Skeletal muscle tissue (tissue), 3 donors: ENCODE measurements at regions not wholly inside any gene's neighbourhood (a gene's known extent, or its start where the extent isn't known, plus 50 kb on each side); places are given as distances from the start of the nearest gene placed in this dataset.

Source experiments
- H3K27ac ChIP-seq: one replicate; pipeline ENCODE4 v1.7.0; 2013; ENCODE audit warnings: mild to moderate bottlenecking, low read depth, low read length, inconsistent platforms
- H3K27me3 ChIP-seq, 3 donors: one replicate each; pipeline ENCODE4 v1.7.0; 2013; ENCODE audit warnings: low read length in 3 of 3; ENCODE audit not compliant: control insufficient read depth in 3 of 3, insufficient read depth in 3 of 3
- H3K36me3 ChIP-seq, 3 donors: one replicate each; pipeline ENCODE4 v1.7.0; 2013; ENCODE audit warnings: low read length in 3 of 3; ENCODE audit not compliant: control insufficient read depth in 3 of 3, insufficient read depth in 3 of 3
- H3K4me1 ChIP-seq, 3 donors: one replicate each; pipeline ENCODE4 v1.7.0; 2013; ENCODE audit warnings: low read length in 3 of 3, mild to moderate bottlenecking in 3 of 3; ENCODE audit not compliant: control insufficient read depth in 3 of 3, insufficient read depth in 3 of 3
- H3K4me3 ChIP-seq, 3 donors: one replicate each; pipeline ENCODE4 v1.7.0; 2013; ENCODE audit warnings: low read length in 3 of 3
- H3K9ac ChIP-seq, 3 donors: one replicate each; pipeline ENCODE4 v1.7.0; 2013; ENCODE audit warnings: low read length in 3 of 3, mild to moderate bottlenecking in 3 of 3, moderate library complexity in 2 of 3, low read depth in 1 of 3
- H3K9me3 ChIP-seq, 3 donors: one replicate each; pipeline ENCODE4 v1.7.0; 2013; ENCODE audit warnings: low read length in 3 of 3; ENCODE audit not compliant: control insufficient read depth in 3 of 3
- donor health status: Osteomylitis.

- Histone ChIP-seq H3K9me3 (no peaks in the 10 kb centered on the region), H3K9ac (no peak overlapping the region), H3K4me1 (peaks cover 0 to 5% (median 3%) of the 10 kb centered on the region in 3 donors), H3K4me3 (no peak overlapping the region), H3K27ac (no peak overlapping the region), H3K36me3 (no peaks in the 10 kb centered on the region), H3K27me3 (no peaks in the 10 kb centered on the region)
Observed at GRCh38 chr6:164168595-164168994, 754.1 kb downstream of the QKI start.

GRCh38 chr6:164167873-164168405, 753.4 kb downstream of the QKI start:
- peaks cover 0 to 5% (median 3%) of the 10 kb centered on the region in 3 donors for H3K4me1 ChIP-seq
- no peaks in the 10 kb centered on the region for H3K9me3 ChIP-seq
- no peak overlapping the region for H3K27ac ChIP-seq
- H3K9ac ChIP-seq: no peak overlapping the region
- H3K4me3 ChIP-seq: no peak overlapping the region
- H3K27me3 ChIP-seq: no peaks in the 10 kb centered on the region
- H3K36me3 ChIP-seq: no peaks in the 10 kb centered on the region

- no peaks in the 10 kb centered on the region for H3K27me3 ChIP-seq
- H3K9me3 ChIP-seq: no peaks in the 10 kb centered on the region
- no peaks in the 10 kb centered on the region for H3K36me3 ChIP-seq
- H3K4me1 ChIP-seq: peaks cover 0 to 5% (median 3%) of the 10 kb centered on the region in 3 donors
- no peak overlapping the region for H3K4me3 ChIP-seq
- no peak overlapping the region for H3K9ac ChIP-seq
- no peak overlapping the region for H3K27ac ChIP-seq
Observed at GRCh38 chr6:164166996-164167395, 752.5 kb downstream of the QKI start.

- no peak overlapping the region for H3K27ac ChIP-seq
Observed at GRCh38 chr6:164166515-164166914, 752.0 kb downstream of the QKI start.

GRCh38 chr6:164164876-164165275, 750.4 kb downstream of the QKI start:
- H3K9me3 ChIP-seq: no peaks in the 10 kb centered on the region
- H3K36me3 ChIP-seq: no peaks in the 10 kb centered on the region
- peaks cover 0 to 5% (median 3%) of the 10 kb centered on the region in 3 donors for H3K4me1 ChIP-seq
- H3K9ac ChIP-seq: no peak overlapping the region
- H3K27ac ChIP-seq: no peak overlapping the region
- no peaks in the 10 kb centered on the region for H3K27me3 ChIP-seq
- no peak overlapping the region for H3K4me3 ChIP-seq

More at GRCh38 chr6:164166515-164166914, 752.0 kb downstream of the QKI start:
- Histone ChIP-seq H3K27me3 (no peaks in the 10 kb centered on the region), H3K4me3 (no peak overlapping the region), H3K36me3 (no peaks in the 10 kb centered on the region), H3K9ac (no peak overlapping the region), H3K9me3 (no peaks in the 10 kb centered on the region), H3K4me1 (peaks cover 0 to 5% (median 3%) of the 10 kb centered on the region in 3 donors)

- Histone ChIP-seq H3K36me3 (no peaks in the 10 kb centered on the region), H3K9me3 (no peaks in the 10 kb centered on the region), H3K4me3 (no peak overlapping the region), H3K4me1 (peaks cover 0 to 5% (median 3%) of the 10 kb centered on the region in 3 donors), H3K27me3 (no peaks in the 10 kb centered on the region), H3K9ac (no peak overlapping the region), H3K27ac (no peak overlapping the region)
Observed at GRCh38 chr6:164163239-164163638, 748.7 kb downstream of the QKI start.

GRCh38 chr6:164159061-164159460, 744.5 kb downstream of the QKI start:
- Histone ChIP-seq H3K4me3 (no peak overlapping the region), H3K9ac (no peak overlapping the region), H3K27ac (no peak overlapping the region), H3K27me3 (no peaks in the 10 kb centered on the region), H3K36me3 (no peaks in the 10 kb centered on the region), H3K9me3 (no peaks in the 10 kb centered on the region), H3K4me1 (peaks cover 0 to 5% (median 2%) of the 10 kb centered on the region in 3 donors)

GRCh38 chr6:164154588-164154987, 740.1 kb downstream of the QKI start:
- H3K27ac ChIP-seq: peak overlapping the region; percentile 0
- H3K36me3 ChIP-seq: no peaks in the 10 kb centered on the region
- H3K27me3 ChIP-seq: no peaks in the 10 kb centered on the region
- no peaks in the 10 kb centered on the region for H3K9me3 ChIP-seq
- H3K9ac ChIP-seq: no peak overlapping the region
- no peak overlapping the region for H3K4me3 ChIP-seq
- peaks cover 2 to 6% (median 6%) of the 10 kb centered on the region in 3 donors for H3K4me1 ChIP-seq

- no peak overlapping the region for H3K27ac ChIP-seq
Observed at GRCh38 chr6:164152611-164153010, 738.1 kb downstream of the QKI start.

GRCh38 chr6:164151161-164152120, 736.9 kb downstream of the QKI start:
- H3K36me3 ChIP-seq: no peaks in the 10 kb centered on the region
- H3K27me3 ChIP-seq: no peaks in the 10 kb centered on the region
- peaks cover 2 to 18% (median 14%) of the 10 kb centered on the region in 3 donors for H3K4me1 ChIP-seq
- H3K9ac ChIP-seq: no peak overlapping the region
- peak overlapping the region; percentile 7 for H3K27ac ChIP-seq
- peak overlapping the region in 2 of 3 donors; percentile 4 for H3K4me3 ChIP-seq
- no peaks in the 10 kb centered on the region for H3K9me3 ChIP-seq

More at GRCh38 chr6:164152611-164153010, 738.1 kb downstream of the QKI start:
- H3K36me3 ChIP-seq: no peaks in the 10 kb centered on the region
- H3K4me3 ChIP-seq: no peak overlapping the region
- no peak overlapping the region for H3K9ac ChIP-seq
- peaks cover 2 to 18% (median 14%) of the 10 kb centered on the region in 3 donors for H3K4me1 ChIP-seq
- H3K27me3 ChIP-seq: no peaks in the 10 kb centered on the region
- H3K9me3 ChIP-seq: no peaks in the 10 kb centered on the region
